NCI-H2029 treated with DMSO at 0.1 percent for 48 hours (cell line): ENCODE measurements at regions not wholly inside any gene's neighbourhood (a gene's known extent, or its start where the extent isn't known, plus 50 kb on each side); places are given as distances from the start of the nearest gene placed in this dataset.

Experiments
- DNase-seq: peaks from one replicate; lab custom pipeline; 2025; lab: John Stamatoyannopoulos, UW

GRCh38 chr1:219271818-219272535 is 98.3 kb downstream of the LYPLAL1 start:
- no peak for DNase-seq

GRCh38 chr1:219269171-219269570 is 95.5 kb downstream of the LYPLAL1 start:
- DNase-seq = no peak

- DNase-seq = no peak
Observed at GRCh38 chr1:219266524-219266923, 92.8 kb downstream of the LYPLAL1 start.

GRCh38 chr1:219265026-219265515 is 91.4 kb downstream of the LYPLAL1 start:
- DNase-seq = no peak

- no peak for DNase-seq
Observed at GRCh38 chr1:219264561-219264960, 90.9 kb downstream of the LYPLAL1 start.
